ENCODE measurements at regions not wholly inside any gene's neighbourhood (a gene's known extent, or its start where the extent isn't known, plus 50 kb on each side); places are given as distances from the start of the nearest gene placed in this dataset.
A peak's percentile ranks its signal among the peaks of the same experiment; 100 is the strongest.

DNA sequence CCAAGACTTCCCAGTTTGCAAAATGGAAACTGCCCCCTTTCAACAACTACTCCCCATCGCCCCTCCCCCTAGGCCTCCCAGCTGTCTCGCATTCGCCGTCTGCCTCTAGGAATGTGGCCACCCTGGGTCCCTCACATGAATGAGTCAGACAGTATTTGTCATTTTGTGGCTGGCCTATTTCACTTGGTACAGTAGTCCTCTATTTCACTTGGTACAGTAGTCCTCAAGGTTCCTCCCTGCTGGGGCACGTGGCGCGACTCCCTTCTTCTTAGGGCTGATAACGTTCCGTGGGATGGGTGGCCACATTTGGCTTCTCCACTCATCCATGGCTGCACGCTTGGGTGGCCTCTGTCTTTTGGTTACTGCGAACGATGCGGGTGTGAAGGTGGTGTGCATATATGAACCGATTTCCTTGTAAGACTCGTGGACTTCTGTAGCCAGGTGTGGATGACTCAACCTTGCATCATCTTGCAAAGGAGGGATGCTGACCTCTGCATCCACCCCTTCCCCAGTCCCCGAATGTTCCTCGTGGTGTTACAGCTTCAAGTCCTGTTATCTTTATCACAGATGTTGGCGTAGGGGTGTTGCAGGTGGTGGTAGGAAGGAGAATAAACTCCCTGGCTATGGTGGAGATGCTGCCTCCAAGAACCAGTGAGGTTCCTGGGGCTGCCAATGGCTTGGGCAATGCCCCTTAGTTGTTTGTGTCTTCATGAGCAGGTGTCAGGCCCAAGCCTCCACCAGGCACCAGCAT is 112.1 kb upstream of the SOX1 start:
- TF ChIP-seq, protein P1, sequence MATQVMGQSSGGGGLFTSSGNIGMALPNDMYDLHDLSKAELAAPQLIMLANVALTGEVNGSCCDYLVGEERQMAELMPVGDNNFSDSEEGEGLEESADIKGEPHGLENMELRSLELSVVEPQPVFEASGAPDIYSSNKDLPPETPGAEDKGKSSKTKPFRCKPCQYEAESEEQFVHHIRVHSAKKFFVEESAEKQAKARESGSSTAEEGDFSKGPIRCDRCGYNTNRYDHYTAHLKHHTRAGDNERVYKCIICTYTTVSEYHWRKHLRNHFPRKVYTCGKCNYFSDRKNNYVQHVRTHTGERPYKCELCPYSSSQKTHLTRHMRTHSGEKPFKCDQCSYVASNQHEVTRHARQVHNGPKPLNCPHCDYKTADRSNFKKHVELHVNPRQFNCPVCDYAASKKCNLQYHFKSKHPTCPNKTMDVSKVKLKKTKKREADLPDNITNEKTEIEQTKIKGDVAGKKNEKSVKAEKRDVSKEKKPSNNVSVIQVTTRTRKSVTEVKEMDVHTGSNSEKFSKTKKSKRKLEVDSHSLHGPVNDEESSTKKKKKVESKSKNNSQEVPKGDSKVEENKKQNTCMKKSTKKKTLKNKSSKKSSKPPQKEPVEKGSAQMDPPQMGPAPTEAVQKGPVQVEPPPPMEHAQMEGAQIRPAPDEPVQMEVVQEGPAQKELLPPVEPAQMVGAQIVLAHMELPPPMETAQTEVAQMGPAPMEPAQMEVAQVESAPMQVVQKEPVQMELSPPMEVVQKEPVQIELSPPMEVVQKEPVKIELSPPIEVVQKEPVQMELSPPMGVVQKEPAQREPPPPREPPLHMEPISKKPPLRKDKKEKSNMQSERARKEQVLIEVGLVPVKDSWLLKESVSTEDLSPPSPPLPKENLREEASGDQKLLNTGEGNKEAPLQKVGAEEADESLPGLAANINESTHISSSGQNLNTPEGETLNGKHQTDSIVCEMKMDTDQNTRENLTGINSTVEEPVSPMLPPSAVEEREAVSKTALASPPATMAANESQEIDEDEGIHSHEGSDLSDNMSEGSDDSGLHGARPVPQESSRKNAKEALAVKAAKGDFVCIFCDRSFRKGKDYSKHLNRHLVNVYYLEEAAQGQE (IDR thresholded peaks at IDR 0.05): no peak
- no peaks in the 10 kb centered on the region for H3K36me3 ChIP-seq (ENCODE audit: control insufficient read depth in 4 of 4, insufficient read depth in 3 of 4, low read depth in 1 of 4, low read length in 3 of 4)
- WGBS: 69% methylated on average over 18 of the region's 18 CpGs
- peaks cover 2 to 12% (median 9%) of the 10 kb centered on the region in 4 donors for H3K9me3 ChIP-seq (ENCODE audit: control insufficient read depth in 4 of 4, low read length in 3 of 4)
- no peak overlapping the region for H3K4me3 ChIP-seq (ENCODE audit: low read depth in 1 of 3, low read length in 3 of 3)
- peaks cover 0 to 5% (median 2%) of the 10 kb centered on the region in 4 donors for H3K27me3 ChIP-seq (ENCODE audit: control insufficient read depth in 4 of 4, insufficient read depth in 4 of 4, low read length in 3 of 4)
- no peak for DNase-seq (ENCODE audit: low spot score)
- no peaks in the 10 kb centered on the region for H3K4me1 ChIP-seq (ENCODE audit: control insufficient read depth in 4 of 4, insufficient read depth in 4 of 4, low read length in 3 of 4)
- no peak overlapping the region for H3K9ac ChIP-seq (ENCODE audit: low read depth in 1 of 2, low read length in 2 of 2)
- H3K27ac ChIP-seq (ENCODE audit: low read depth in 1 of 2, low read length in 2 of 2): no peak overlapping the region

DNA sequence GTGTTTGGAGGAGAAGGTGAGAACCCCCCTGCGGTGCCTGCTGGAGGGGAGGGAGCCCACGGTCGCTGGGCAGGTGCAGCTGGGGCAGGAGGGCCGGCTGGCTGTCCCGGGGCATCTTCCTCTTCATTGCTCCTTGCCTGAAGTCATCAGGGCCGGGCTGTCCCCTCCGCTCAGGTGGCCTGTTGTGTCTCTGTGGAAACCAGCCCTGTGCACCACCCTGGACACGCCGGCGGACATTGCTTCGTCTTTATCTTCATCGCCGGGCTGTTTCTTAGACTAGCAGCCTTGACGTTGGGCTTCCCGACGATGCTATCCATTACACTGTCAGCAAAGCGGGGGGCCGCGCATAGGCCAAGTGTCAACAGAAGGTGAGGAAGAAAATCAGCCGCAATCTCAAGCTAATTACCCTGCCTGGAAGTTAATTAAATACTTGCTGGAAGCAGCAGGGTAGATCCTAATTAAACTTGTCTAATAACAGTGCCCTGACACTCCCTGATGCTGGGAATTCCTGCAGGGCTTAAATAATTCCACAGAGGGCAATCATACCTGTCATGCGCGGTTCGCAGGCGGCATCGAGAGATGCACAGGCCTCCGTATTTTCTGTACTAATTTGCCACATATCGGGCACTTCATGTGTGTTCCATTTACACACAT is 111.4 kb upstream of the SOX1 start:
- peaks cover 2 to 11% (median 7%) of the 10 kb centered on the region in 4 donors for H3K9me3 ChIP-seq (ENCODE audit: control insufficient read depth in 4 of 4, low read length in 3 of 4)
- H3K27me3 ChIP-seq (ENCODE audit: control insufficient read depth in 4 of 4, insufficient read depth in 4 of 4, low read length in 3 of 4): peaks cover 0 to 5% (median 2%) of the 10 kb centered on the region in 4 donors
- WGBS: 57% methylated on average over 27 of the region's 27 CpGs
- no peaks in the 10 kb centered on the region for H3K4me1 ChIP-seq (ENCODE audit: control insufficient read depth in 4 of 4, insufficient read depth in 4 of 4, low read length in 3 of 4)
- H3K27ac ChIP-seq (ENCODE audit: low read depth in 1 of 2, low read length in 2 of 2): no peak overlapping the region
- H3K4me3 ChIP-seq (ENCODE audit: low read depth in 1 of 3, low read length in 3 of 3): no peak overlapping the region
- DNase-seq (ENCODE audit: low spot score): peak; percentile 14
- no peak for TF ChIP-seq FOXA1 (IDR thresholded peaks at IDR 0.05)
- TF ChIP-seq, protein P2, sequence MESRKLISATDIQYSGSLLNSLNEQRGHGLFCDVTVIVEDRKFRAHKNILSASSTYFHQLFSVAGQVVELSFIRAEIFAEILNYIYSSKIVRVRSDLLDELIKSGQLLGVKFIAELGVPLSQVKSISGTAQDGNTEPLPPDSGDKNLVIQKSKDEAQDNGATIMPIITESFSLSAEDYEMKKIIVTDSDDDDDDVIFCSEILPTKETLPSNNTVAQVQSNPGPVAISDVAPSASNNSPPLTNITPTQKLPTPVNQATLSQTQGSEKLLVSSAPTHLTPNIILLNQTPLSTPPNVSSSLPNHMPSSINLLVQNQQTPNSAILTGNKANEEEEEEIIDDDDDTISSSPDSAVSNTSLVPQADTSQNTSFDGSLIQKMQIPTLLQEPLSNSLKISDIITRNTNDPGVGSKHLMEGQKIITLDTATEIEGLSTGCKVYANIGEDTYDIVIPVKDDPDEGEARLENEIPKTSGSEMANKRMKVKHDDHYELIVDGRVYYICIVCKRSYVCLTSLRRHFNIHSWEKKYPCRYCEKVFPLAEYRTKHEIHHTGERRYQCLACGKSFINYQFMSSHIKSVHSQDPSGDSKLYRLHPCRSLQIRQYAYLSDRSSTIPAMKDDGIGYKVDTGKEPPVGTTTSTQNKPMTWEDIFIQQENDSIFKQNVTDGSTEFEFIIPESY (IDR thresholded peaks at IDR 0.05): no peak
- no peak for TF ChIP-seq TAF1 (conservative IDR thresholded peaks at IDR 0.05)
- TF ChIP-seq EGR1 (IDR thresholded peaks at IDR 0.05; ENCODE audit: low read depth in 2 of 2): no peak
- no peak for TF ChIP-seq YY1 (IDR thresholded peaks at IDR 0.05)
- TF ChIP-seq, protein P3, sequence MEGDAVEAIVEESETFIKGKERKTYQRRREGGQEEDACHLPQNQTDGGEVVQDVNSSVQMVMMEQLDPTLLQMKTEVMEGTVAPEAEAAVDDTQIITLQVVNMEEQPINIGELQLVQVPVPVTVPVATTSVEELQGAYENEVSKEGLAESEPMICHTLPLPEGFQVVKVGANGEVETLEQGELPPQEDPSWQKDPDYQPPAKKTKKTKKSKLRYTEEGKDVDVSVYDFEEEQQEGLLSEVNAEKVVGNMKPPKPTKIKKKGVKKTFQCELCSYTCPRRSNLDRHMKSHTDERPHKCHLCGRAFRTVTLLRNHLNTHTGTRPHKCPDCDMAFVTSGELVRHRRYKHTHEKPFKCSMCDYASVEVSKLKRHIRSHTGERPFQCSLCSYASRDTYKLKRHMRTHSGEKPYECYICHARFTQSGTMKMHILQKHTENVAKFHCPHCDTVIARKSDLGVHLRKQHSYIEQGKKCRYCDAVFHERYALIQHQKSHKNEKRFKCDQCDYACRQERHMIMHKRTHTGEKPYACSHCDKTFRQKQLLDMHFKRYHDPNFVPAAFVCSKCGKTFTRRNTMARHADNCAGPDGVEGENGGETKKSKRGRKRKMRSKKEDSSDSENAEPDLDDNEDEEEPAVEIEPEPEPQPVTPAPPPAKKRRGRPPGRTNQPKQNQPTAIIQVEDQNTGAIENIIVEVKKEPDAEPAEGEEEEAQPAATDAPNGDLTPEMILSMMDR (IDR thresholded peaks at IDR 0.05; ENCODE audit: low read depth, low read length, missing input control): no peak
- TF ChIP-seq, protein P4, sequence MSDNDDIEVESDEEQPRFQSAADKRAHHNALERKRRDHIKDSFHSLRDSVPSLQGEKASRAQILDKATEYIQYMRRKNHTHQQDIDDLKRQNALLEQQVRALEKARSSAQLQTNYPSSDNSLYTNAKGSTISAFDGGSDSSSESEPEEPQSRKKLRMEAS (IDR thresholded peaks at IDR 0.05): no peak
- TF ChIP-seq HNF4A (conservative IDR thresholded peaks at IDR 0.05): no peak
- no peak overlapping the region for H3K9ac ChIP-seq (ENCODE audit: low read depth in 1 of 2, low read length in 2 of 2)
- H3K36me3 ChIP-seq (ENCODE audit: control insufficient read depth in 4 of 4, insufficient read depth in 3 of 4, low read depth in 1 of 4, low read length in 3 of 4): no peaks in the 10 kb centered on the region

Data from liver (tissue), 8 donors.